GM06990 (cell line): ENCODE measurements at regions not wholly inside any gene's neighbourhood (a gene's known extent, or its start where the extent isn't known, plus 50 kb on each side); places are given as distances from the start of the nearest gene placed in this dataset.

Experiments used
- DNase-seq: peaks from one replicate; pipeline ENCODE4 v3.0.0-alpha.2; 2011; ENCODE audit not compliant: insufficient read length; ENCODE audit errors: extremely low read depth
- H3K27me3 ChIP-seq: replicated peaks from 2 replicates; pipeline ENCODE4 v1.6.0; 2011; ENCODE audit warnings: low read length; ENCODE audit not compliant: control insufficient read depth, insufficient read depth
- H3K36me3 ChIP-seq: 2 replicates; pipeline ENCODE4 v1.5.1; 2011; ENCODE audit warnings: low read length; ENCODE audit not compliant: control insufficient read depth, insufficient read depth
- H3K4me3 ChIP-seq: replicated peaks from 2 replicates; pipeline ENCODE4 v1.5.1; 2011; ENCODE audit warnings: low read depth, mild to moderate bottlenecking, control low read depth, low read length
- TF ChIP-seq, protein P1 (sequence below): IDR thresholded peaks from 2 replicates; pipeline ENCODE4 v1.5.1; 2011; ENCODE audit warnings: low read length, control low read depth, mild to moderate bottlenecking, inconsistent platforms; ENCODE audit not compliant: insufficient read depth, poor library complexity, severe bottlenecking

DNA sequence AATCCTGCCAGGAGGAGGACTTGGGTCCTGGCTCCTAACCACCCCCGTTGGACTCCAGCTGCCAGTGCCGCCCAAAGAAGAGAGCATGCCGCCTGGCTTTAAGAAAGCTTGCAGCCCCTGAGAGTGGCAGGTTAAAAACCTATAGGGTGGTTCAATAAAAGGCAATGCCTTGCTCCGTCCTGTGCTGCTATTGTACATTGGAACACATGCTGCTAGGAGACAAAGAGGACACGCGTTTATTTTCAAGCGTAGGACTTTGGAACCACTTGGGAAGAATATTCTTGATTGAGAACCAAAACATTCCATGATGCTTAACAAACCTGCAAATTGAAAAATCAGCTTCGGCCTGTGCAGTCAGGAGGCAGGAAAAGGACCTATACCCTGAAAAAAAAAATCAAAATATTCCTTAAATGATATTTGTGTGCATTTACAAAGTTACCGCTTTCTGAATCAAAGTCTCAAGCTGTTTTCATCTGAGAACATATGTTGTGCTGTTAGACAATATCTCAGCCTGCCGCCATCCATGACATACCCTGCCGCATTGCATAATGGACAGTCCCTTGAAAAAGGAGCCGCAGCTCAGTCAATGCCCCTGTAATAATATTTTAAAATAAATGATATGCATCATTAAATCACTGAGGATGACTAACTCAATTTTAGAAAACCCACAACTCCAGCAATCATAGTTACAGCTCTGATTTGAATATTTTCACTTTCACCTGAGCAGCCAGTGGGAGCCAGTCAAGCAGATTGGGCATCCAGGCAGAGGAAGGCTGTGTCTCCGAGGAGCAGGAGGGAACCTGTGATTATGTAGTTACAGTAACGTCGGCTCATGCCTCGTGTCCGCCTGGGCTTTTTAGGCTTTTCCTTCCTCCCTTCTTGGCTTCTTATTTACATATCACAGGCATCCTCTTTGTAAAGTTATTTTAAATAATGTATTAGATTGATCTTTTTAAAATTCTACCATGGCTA, 805.6 kb upstream of the FANCL start:
- H3K27me3 ChIP-seq: no peaks in the 10 kb centered on the region; the same call in 1 of the 2 replicates
- no peak for DNase-seq
- no peak overlapping the region for H3K4me3 ChIP-seq
- TF ChIP-seq, protein P1, sequence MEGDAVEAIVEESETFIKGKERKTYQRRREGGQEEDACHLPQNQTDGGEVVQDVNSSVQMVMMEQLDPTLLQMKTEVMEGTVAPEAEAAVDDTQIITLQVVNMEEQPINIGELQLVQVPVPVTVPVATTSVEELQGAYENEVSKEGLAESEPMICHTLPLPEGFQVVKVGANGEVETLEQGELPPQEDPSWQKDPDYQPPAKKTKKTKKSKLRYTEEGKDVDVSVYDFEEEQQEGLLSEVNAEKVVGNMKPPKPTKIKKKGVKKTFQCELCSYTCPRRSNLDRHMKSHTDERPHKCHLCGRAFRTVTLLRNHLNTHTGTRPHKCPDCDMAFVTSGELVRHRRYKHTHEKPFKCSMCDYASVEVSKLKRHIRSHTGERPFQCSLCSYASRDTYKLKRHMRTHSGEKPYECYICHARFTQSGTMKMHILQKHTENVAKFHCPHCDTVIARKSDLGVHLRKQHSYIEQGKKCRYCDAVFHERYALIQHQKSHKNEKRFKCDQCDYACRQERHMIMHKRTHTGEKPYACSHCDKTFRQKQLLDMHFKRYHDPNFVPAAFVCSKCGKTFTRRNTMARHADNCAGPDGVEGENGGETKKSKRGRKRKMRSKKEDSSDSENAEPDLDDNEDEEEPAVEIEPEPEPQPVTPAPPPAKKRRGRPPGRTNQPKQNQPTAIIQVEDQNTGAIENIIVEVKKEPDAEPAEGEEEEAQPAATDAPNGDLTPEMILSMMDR: no peak
- H3K36me3 ChIP-seq: no peaks in the 10 kb centered on the region

DNA sequence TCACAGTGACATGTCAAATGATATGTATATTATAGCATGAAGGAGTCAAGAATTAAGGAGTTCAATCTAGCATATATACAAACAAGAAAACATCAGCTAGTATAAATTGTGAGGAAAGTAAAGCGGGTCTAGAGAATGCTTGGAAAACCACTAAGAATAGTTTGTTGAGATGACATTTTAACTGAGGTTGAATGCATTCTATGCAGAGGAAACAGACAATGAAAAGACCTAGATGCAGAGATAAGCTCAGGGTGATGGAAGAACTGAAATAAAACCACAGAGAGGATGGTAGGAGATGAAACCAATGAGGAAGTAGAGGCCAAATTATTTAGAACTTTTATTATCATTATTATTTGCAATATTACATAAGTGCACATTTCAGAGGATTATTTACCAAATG, 803.6 kb upstream of the FANCL start:
- DNase-seq: no peak
- TF ChIP-seq, protein P1: no peak

DNA sequence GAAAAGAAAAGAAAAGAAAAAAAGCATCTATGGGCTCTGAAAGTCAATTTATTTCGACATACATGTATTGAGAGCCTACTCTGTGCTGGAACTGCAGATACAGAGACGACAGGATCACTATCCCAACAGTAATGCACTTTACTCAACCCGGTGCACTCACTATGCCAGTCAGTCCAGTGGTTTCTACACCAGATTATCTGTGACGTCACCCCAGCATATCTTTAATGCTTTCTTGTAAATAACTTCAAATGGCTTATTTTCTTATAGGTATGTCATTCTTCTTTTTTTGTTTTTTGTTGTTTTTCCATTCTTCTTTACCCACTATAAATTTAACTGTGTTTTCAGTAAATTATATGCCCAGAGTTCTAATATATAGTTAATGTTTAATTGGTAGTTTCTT, 800.0 kb upstream of the FANCL start:
- H3K4me3 ChIP-seq: no peak overlapping the region
- TF ChIP-seq, protein P1: no peak
- no peaks in the 10 kb centered on the region for H3K27me3 ChIP-seq
- DNase-seq: no peak
- no peaks in the 10 kb centered on the region for H3K36me3 ChIP-seq

More for the DNA sequence above, 803.6 kb upstream of the FANCL start:
- H3K36me3 ChIP-seq: no peaks in the 10 kb centered on the region
- H3K4me3 ChIP-seq: no peak overlapping the region
- H3K27me3 ChIP-seq: no peaks in the 10 kb centered on the region; the same call in 1 of the 2 replicates

DNA sequence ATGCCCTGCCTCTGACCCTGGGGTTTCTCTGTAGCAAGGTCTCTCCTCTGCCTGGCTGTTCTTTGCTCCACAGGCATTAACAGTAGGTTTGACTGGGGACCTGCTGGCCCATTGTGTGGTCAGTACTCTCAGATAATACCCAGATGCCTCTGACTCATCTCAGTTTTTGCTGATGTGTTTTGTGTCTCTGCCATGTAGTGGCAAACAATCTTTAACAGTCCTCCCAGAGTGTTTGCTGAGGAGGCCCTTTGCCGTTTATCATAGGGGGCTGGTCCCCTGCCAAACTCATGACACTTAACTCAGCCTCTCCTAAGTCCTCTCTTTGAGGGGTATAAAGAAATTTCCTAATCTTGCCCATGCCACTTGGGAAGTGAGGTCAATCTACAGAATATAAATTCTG, 793.7 kb upstream of the FANCL start:
- no peak for DNase-seq
- Histone ChIP-seq H3K27me3 (no peaks in the 10 kb centered on the region; the same call in 1 of the 2 replicates), H3K4me3 (no peak overlapping the region), H3K36me3 (no peaks in the 10 kb centered on the region)
- TF ChIP-seq, protein P1: no peak

DNA sequence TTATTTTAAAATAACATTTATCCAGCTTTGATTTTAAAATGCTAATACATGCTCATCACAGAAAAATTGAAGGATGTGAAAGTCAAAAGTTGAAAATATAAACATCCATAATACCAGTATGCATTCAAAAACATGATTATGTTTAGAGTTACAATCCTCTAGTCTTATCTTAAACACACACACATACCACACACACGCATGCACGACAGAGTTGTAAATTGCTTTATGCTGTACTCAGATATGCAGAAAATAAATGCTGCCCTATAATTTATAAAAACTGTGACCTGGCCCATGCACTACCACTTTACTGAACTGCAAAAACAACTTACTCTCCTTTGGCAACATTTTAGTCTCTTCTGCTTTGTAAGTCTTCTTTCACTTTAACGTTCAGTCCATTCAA, 793.0 kb upstream of the FANCL start:
- TF ChIP-seq, protein P1: no peak
- no peaks in the 10 kb centered on the region; the same call in 1 of the 2 replicates for H3K27me3 ChIP-seq
- H3K4me3 ChIP-seq: no peak overlapping the region
- no peak for DNase-seq
- H3K36me3 ChIP-seq: no peaks in the 10 kb centered on the region

DNA sequence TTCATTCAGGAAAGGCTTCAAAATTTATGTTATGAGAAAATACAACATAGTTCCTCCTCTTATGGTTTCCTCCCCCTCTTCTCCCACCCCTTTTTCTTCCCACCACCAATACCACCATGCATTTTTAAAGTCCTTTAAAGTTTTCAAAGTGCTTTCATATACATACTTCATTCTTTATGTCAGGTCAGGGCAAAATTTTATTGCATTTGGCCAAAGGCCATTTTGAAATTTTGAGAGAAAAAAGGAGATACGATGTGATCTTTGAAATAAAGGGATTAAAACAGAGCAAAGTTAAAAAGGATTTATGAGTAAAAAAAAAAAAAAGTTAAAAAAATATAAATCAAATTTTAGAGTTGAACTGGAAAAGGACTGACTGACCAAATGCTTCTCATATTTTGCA, 792.5 kb upstream of the FANCL start:
- Histone ChIP-seq H3K36me3 (no peaks in the 10 kb centered on the region), H3K4me3 (no peak overlapping the region), H3K27me3 (no peaks in the 10 kb centered on the region; the same call in 1 of the 2 replicates)
- DNase-seq: no peak
- TF ChIP-seq, protein P1: no peak
